HG03064 (cell line): ENCODE measurements at regions not wholly inside any gene's neighbourhood (a gene's known extent, or its start where the extent isn't known, plus 50 kb on each side); places are given as distances from the start of the nearest gene placed in this dataset.
"Not testable (repeated sequence)": the region's sequence is repeated elsewhere in the genome, so short reads cannot be mapped to it uniquely, and the experiment has no call there.

ENCODE experiments used
- ATAC-seq: cut with Tn5 transposase; IDR thresholded peaks from one replicate; pipeline ENCODE4 v1.9.1; 2021; ENCODE audit warnings: low read depth; ENCODE audit not compliant: unreplicated experiment

GRCh38 chr6:67199425-67199824 lies 1435.7 kb upstream of the ADGRB3 start:
- ATAC-seq: no peak

- no peak for ATAC-seq
Observed at GRCh38 chr6:67190733-67191132, 1444.3 kb upstream of the ADGRB3 start.

- ATAC-seq: no peak
Observed at GRCh38 chr6:67184405-67184804, 1450.7 kb upstream of the ADGRB3 start.

GRCh38 chr6:67175101-67175500 lies 1460.0 kb upstream of the ADGRB3 start:
- no peak for ATAC-seq

GRCh38 chr6:67165606-67166005 lies 1458.6 kb upstream of the EYS start:
- no peak for ATAC-seq

- no peak for ATAC-seq
Observed at GRCh38 chr6:67160820-67161219, 1453.8 kb upstream of the EYS start.

GRCh38 chr6:67141005-67141404 lies 1434.0 kb upstream of the EYS start:
- ATAC-seq: no peak

GRCh38 chr6:67133973-67134372 lies 1426.9 kb upstream of the EYS start:
- no peak for ATAC-seq

GRCh38 chr6:67131827-67132226 lies 1424.8 kb upstream of the EYS start:
- no peak for ATAC-seq

GRCh38 chr6:67129780-67130179 lies 1422.8 kb upstream of the EYS start:
- ATAC-seq: no peak

- no peak for ATAC-seq
Observed at GRCh38 chr6:67127041-67127440, 1420.0 kb upstream of the EYS start.

- ATAC-seq: no peak
Observed at GRCh38 chr6:67121115-67121514, 1414.1 kb upstream of the EYS start.

GRCh38 chr6:67112120-67112519 lies 1405.1 kb upstream of the EYS start:
- ATAC-seq: no peak

GRCh38 chr6:67102743-67103142 lies 1395.7 kb upstream of the EYS start:
- no peak for ATAC-seq

GRCh38 chr6:67095618-67096226 lies 1388.7 kb upstream of the EYS start:
- not testable (repeated sequence) for ATAC-seq

GRCh38 chr6:67094431-67094946 lies 1387.5 kb upstream of the EYS start:
- no peak for ATAC-seq

GRCh38 chr6:67073938-67074337 lies 1366.9 kb upstream of the EYS start:
- ATAC-seq: no peak

GRCh38 chr6:67068781-67069180 lies 1361.8 kb upstream of the EYS start:
- no peak for ATAC-seq

GRCh38 chr6:67064323-67064722 lies 1357.3 kb upstream of the EYS start:
- ATAC-seq: no peak

GRCh38 chr6:67047996-67048395 lies 1341.0 kb upstream of the EYS start:
- ATAC-seq: no peak

GRCh38 chr6:67045076-67045475 lies 1338.0 kb upstream of the EYS start:
- ATAC-seq: no peak

- no peak for ATAC-seq
Observed at GRCh38 chr6:67031451-67031850, 1324.4 kb upstream of the EYS start.

GRCh38 chr6:67030861-67031260 lies 1323.8 kb upstream of the EYS start:
- ATAC-seq: no peak
